Spinal cord (tissue), 9 donors: ENCODE measurements at regions not wholly inside any gene's neighbourhood (a gene's known extent, or its start where the extent isn't known, plus 50 kb on each side); places are given as distances from the start of the nearest gene placed in this dataset.

Source experiments
- DNase-seq, 6 donors: peaks; one replicate each; pipeline versions ENCODE4 v3.0.0 to v3.0.0-alpha.2; 2013 to 2015; ENCODE audit warnings: low spot score in 6 of 6, low read depth in 4 of 6
- H3K27ac ChIP-seq: one replicate; pipeline ENCODE4 v1.5.1; 2013; ENCODE audit warnings: low read depth, low read length, control low read depth
- H3K27me3 ChIP-seq: one replicate; pipeline ENCODE4 v1.6.1; 2013; ENCODE audit warnings: low read length; ENCODE audit not compliant: control insufficient read depth, insufficient read depth
- H3K36me3 ChIP-seq: one replicate; pipeline ENCODE4 v1.6.1; 2013; ENCODE audit warnings: low read length; ENCODE audit not compliant: control insufficient read depth, insufficient read depth
- H3K4me1 ChIP-seq: one replicate; pipeline ENCODE4 v1.6.1; 2013; ENCODE audit warnings: low read length; ENCODE audit not compliant: control insufficient read depth, insufficient read depth
- H3K4me3 ChIP-seq: one replicate; pipeline ENCODE4 v1.5.1; 2013; ENCODE audit warnings: low read depth, low read length, control low read depth
- H3K9me3 ChIP-seq: one replicate; pipeline ENCODE4 v1.6.1; 2013; ENCODE audit warnings: low read length; ENCODE audit not compliant: control insufficient read depth, insufficient read depth
- WGBS: methylation state at CpG from one replicate; pipeline ENCODE4 v1.1.5; 2013; ENCODE audit warnings: missing lambda C conversion rate; ENCODE audit not compliant: insufficient coverage; 5-methylcytosine and 5-hydroxymethylcytosine counted together
- donor health status: healthy.

- Histone ChIP-seq H3K36me3 (no peaks in the 10 kb centered on the region), H3K9me3 (no peaks in the 10 kb centered on the region), H3K27me3 (no peaks in the 10 kb centered on the region), H3K4me3 (no peak overlapping the region), H3K4me1 (peaks cover under 1% of the 10 kb centered on the region), H3K27ac (no peak overlapping the region)
- WGBS: no CpG with 5 or more reads among the region's 1 CpG
- no peak for DNase-seq
Observed at GRCh38 chr1:168976267-168976666, 130.2 kb upstream of the ATP1B1 start.

GRCh38 chr1:168977618-168978017 lies 128.9 kb upstream of the ATP1B1 start:
- Histone ChIP-seq H3K4me1 (no peaks in the 10 kb centered on the region), H3K27ac (no peak overlapping the region), H3K27me3 (no peaks in the 10 kb centered on the region), H3K36me3 (no peaks in the 10 kb centered on the region), H3K4me3 (no peak overlapping the region), H3K9me3 (no peaks in the 10 kb centered on the region)
- 67% methylated on average over 3 of the region's 5 CpGs for WGBS
- DNase-seq: no peak

- Histone ChIP-seq H3K4me1 (no peaks in the 10 kb centered on the region), H3K4me3 (no peak overlapping the region), H3K9me3 (no peaks in the 10 kb centered on the region), H3K27me3 (no peaks in the 10 kb centered on the region), H3K36me3 (no peaks in the 10 kb centered on the region), H3K27ac (no peak overlapping the region)
- 91% methylated on average over 4 of the region's 4 CpGs for WGBS
- no peak for DNase-seq
Observed at GRCh38 chr1:168979276-168979675, 127.2 kb upstream of the ATP1B1 start.

- no peak overlapping the region for H3K27ac ChIP-seq
- no peaks in the 10 kb centered on the region for H3K36me3 ChIP-seq
- H3K4me1 ChIP-seq: no peaks in the 10 kb centered on the region
- no peaks in the 10 kb centered on the region for H3K9me3 ChIP-seq
- DNase-seq: no peak
- H3K27me3 ChIP-seq: no peaks in the 10 kb centered on the region
- no peak overlapping the region for H3K4me3 ChIP-seq
Observed at GRCh38 chr1:168980180-168980579, 126.3 kb upstream of the ATP1B1 start.

- Histone ChIP-seq H3K4me3 (no peak overlapping the region), H3K4me1 (no peaks in the 10 kb centered on the region), H3K36me3 (no peaks in the 10 kb centered on the region), H3K27me3 (no peaks in the 10 kb centered on the region), H3K27ac (no peak overlapping the region), H3K9me3 (no peaks in the 10 kb centered on the region)
- no peak for DNase-seq
Observed at GRCh38 chr1:168980656-168981055, 125.8 kb upstream of the ATP1B1 start.

- Histone ChIP-seq H3K4me3 (no peak overlapping the region), H3K4me1 (no peaks in the 10 kb centered on the region), H3K9me3 (no peaks in the 10 kb centered on the region), H3K27me3 (no peaks in the 10 kb centered on the region), H3K27ac (no peak overlapping the region), H3K36me3 (no peaks in the 10 kb centered on the region)
- 50% methylated on average over 4 of the region's 4 CpGs for WGBS
- no peak for DNase-seq
Observed at GRCh38 chr1:168982778-168983177, 123.7 kb upstream of the ATP1B1 start.

- Histone ChIP-seq H3K4me3 (no peak overlapping the region), H3K4me1 (no peaks in the 10 kb centered on the region), H3K27me3 (no peaks in the 10 kb centered on the region), H3K27ac (no peak overlapping the region), H3K9me3 (no peaks in the 10 kb centered on the region), H3K36me3 (no peaks in the 10 kb centered on the region)
- WGBS: 93% methylated on average over 4 of the region's 4 CpGs
- DNase-seq: no peak
Observed at GRCh38 chr1:168987330-168987729, 119.2 kb upstream of the ATP1B1 start.

- Histone ChIP-seq H3K9me3 (no peaks in the 10 kb centered on the region), H3K4me1 (no peaks in the 10 kb centered on the region), H3K27ac (no peak overlapping the region), H3K36me3 (no peaks in the 10 kb centered on the region), H3K4me3 (no peak overlapping the region), H3K27me3 (no peaks in the 10 kb centered on the region)
- 83% methylated on average over 1 of the region's 2 CpGs for WGBS
- DNase-seq: no peak
Observed at GRCh38 chr1:168987923-168988322, 118.6 kb upstream of the ATP1B1 start.

GRCh38 chr1:168989985-168990384 lies 116.5 kb upstream of the ATP1B1 start:
- no peak overlapping the region for H3K4me3 ChIP-seq
- no peaks in the 10 kb centered on the region for H3K4me1 ChIP-seq

GRCh38 chr1:168991667-168992475 lies 114.6 kb upstream of the ATP1B1 start:
- no CpG with 5 or more reads among the region's 4 CpGs for WGBS
- Histone ChIP-seq H3K36me3 (no peaks in the 10 kb centered on the region), H3K27ac (no peak overlapping the region), H3K27me3 (no peaks in the 10 kb centered on the region), H3K4me1 (no peaks in the 10 kb centered on the region), H3K9me3 (no peaks in the 10 kb centered on the region), H3K4me3 (no peak overlapping the region)
- DNase-seq: no peak

More at GRCh38 chr1:168989985-168990384, 116.5 kb upstream of the ATP1B1 start:
- Histone ChIP-seq H3K27ac (no peak overlapping the region), H3K36me3 (no peaks in the 10 kb centered on the region), H3K9me3 (no peaks in the 10 kb centered on the region), H3K27me3 (no peaks in the 10 kb centered on the region)
- DNase-seq: no peak
